GM12873 (cell line): ENCODE measurements at regions not wholly inside any gene's neighbourhood (a gene's known extent, or its start where the extent isn't known, plus 50 kb on each side); places are given as distances from the start of the nearest gene placed in this dataset.

Experiments used
- TF ChIP-seq, protein P1 (sequence below): IDR thresholded peaks from 2 replicates; pipeline ENCODE4 v1.5.1; 2012; ENCODE audit warnings: low read depth, mild to moderate bottlenecking, moderate library complexity, low read length, control low read depth; ENCODE audit not compliant: insufficient read depth; ENCODE audit errors: missing control alignments

DNA sequence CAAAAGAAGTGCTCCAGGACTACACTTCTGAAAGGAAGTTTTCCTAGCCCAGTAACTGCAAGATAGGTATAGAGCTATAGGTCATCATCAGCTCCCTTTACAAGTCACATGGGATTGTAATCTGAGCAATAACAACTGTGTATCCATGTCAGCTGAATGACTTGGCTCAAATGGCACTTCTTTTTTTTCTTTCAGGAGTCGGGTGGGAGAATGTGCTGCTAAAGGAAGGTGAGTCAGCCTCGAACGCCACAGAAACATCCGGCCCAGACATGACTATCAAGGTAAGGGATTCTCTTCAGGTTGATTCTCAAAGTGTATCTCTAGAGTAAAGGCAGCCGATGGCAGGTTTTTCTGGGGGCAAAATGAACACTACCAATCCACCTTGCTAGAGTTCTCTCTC lies 192.2 kb downstream of the C9orf152 start:
- TF ChIP-seq, protein P1, sequence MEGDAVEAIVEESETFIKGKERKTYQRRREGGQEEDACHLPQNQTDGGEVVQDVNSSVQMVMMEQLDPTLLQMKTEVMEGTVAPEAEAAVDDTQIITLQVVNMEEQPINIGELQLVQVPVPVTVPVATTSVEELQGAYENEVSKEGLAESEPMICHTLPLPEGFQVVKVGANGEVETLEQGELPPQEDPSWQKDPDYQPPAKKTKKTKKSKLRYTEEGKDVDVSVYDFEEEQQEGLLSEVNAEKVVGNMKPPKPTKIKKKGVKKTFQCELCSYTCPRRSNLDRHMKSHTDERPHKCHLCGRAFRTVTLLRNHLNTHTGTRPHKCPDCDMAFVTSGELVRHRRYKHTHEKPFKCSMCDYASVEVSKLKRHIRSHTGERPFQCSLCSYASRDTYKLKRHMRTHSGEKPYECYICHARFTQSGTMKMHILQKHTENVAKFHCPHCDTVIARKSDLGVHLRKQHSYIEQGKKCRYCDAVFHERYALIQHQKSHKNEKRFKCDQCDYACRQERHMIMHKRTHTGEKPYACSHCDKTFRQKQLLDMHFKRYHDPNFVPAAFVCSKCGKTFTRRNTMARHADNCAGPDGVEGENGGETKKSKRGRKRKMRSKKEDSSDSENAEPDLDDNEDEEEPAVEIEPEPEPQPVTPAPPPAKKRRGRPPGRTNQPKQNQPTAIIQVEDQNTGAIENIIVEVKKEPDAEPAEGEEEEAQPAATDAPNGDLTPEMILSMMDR = no peak

DNA sequence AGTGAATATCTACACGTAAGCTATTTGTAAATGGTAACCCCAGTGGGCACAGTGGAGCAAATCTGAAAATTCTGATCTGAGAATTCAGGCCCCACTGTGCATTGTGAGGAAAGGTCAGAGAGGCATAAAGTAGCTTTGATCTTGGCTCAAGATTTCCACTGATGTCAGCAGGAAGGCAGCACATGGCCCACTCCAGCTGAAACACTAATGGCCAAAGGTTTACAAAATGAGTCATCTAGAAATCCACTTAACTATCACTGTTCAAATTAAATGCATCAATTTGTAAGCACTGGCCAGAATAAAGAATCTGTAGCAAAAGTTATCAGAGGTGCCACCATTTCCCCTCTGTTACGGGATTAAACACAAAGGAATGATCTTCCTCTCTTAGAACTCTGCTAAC lies 191.6 kb downstream of the C9orf152 start:
- TF ChIP-seq, protein P1 = no peak

DNA sequence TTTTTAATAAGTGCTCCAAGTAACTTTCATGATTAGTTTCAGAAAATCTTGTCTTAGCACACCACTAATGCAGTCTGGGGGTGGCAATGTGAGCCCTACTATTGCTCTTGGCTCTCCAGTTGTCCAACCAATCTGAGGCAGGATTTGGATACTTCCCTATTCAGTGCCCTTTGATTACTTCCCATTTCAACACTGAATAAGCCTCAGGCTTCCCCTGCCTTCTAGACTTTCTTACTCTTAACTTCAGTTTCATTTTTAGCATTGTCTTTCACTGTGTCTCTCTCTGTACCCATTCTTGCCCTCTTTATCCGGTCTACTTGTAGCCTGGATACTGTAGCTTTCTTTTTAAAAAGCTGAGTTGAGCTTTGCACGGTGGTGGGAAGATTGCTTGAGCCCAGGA lies 186.1 kb downstream of the C9orf152 start:
- TF ChIP-seq, protein P1 = no peak

DNA sequence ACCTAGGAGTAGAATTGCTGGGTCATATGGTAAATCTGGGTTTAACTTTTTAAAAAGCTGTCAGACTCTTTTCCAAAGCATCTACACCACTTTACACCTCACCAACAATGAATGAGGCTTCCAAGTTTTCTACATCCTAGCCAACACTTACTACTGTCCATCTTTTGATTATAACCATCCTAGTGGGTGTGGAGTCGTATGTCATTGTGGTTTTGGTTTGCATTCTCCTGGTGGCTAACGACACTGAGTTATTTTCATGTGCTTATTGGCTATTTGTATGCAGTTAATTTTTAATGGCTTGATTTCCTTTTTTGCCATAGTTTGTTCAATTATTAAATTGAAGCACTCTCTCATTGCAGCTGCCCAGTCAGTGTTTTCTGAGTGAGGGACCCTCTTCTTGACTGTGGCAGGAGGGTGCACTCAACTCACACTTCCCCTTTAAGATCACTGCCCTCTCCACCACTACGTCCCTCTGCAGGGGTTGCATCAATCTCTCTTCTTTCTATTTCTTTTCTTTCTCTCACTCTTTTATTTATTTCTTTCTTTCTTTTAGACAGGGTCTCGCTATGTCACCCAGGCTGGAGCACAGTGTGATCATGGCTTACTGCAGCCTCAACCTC lies 182.3 kb downstream of the C9orf152 start:
- TF ChIP-seq, protein P1 = no peak

DNA sequence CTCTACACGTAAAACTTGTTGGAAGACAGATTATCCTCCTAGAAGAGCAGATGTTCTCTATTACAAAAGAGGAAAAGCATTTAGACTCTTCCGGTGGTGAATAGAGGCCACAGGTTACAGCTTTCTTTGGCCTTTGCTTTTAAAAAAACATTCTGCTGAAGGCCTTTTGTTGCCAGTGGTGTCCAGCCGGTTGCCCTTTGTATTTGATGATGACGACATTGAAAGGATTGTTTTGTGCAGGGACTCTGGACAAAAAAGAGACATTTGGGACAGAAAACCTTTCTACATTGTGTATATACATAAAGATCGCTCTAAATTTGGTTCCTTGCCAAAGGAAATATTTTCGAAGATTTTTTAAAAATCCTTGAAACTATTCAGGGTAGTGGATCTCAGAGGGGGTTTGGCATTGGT lies 180.3 kb downstream of the C9orf152 start:
- TF ChIP-seq, protein P1 = no peak

DNA sequence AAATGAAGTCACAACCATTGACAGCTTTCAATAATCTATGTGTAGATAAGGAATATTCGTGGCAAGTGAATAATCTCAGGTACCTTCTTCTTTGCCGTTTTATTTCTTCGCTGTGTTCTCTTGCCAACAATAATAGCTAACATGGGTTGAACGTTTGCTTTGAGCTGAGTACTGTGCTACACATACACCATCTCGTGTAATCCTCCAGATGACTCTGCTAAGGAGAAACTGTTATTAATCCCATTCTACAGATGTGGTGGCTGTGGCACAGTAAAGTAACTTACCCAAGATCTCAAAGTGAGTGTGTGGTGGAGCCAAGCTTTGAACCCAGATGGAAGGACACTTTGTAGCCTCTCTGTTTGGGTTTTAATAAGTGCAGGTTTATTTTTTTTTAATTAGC lies 179.7 kb downstream of the C9orf152 start:
- TF ChIP-seq, protein P1 = no peak

DNA sequence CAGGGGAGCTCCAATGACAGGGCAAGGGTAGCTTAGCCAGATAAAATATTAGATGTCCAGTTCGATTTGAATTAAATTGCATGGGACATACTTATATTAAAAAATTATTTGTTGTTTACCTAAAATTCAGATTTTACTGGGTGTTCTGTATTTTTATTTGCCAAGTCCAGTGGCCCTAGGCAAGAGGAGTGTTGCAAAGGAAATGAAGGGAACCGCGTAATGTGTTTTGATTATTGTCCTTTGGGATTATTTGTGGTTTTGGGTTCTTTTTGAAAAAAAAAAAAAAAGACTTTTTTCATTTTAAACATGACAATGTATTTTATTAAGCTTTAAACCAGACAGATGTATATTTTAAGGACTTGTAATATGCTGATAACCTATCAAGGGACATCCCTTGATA lies 179.3 kb downstream of the C9orf152 start:
- TF ChIP-seq, protein P1 = no peak
